Left renal pelvis (tissue), 4 donors: ENCODE measurements at regions not wholly inside any gene's neighbourhood (a gene's known extent, or its start where the extent isn't known, plus 50 kb on each side); places are given as distances from the start of the nearest gene placed in this dataset.

Source experiments
- DNase-seq, 4 donors: peaks; one replicate each; pipeline ENCODE4 v3.0.0-alpha.2; 2013; ENCODE audit warnings: low read depth in 4 of 4, low spot score in 3 of 4

GRCh38 chr2:67462738-67463496 lies 65.8 kb downstream of the ETAA1 start:
- no peak for DNase-seq

DNA sequence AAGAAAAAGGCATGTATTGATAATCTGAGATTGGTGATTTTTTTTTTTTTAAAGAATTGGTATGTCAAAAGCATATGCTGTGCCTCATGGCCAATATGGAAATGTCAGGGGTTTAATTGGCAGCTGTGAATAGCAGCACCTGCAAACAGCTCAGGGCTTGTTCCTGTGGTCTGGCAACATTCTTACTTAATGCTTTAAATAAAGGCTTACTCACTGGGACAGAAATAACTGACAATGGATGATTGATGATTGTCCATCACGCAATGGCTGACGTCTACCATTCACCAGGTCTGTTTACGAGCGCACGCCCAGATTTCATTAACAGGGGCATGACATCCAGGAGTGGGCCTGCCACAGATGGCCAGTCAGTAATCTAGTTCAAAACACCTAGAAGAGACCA lies 66.7 kb downstream of the ETAA1 start:
- no peak for DNase-seq

DNA sequence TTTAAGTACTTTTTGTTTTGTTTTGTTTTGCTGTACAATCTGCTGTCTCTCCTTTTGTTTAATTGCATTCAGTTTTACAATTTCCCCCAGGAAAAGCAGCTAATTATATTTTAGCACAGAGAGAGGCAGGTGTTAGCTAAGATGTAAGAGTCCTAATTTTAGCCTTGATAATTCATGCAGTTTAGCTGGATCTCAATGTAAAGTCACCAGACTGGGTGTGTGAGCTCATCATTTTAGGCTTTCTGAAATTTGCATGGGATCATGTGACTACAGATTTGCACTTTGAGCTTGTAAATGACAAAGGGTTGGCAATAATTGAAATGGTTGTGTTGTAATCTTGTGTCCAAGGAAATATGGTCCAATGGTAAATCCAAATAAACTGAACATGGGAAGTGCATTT lies 68.5 kb downstream of the ETAA1 start:
- DNase-seq, result no peak

DNA sequence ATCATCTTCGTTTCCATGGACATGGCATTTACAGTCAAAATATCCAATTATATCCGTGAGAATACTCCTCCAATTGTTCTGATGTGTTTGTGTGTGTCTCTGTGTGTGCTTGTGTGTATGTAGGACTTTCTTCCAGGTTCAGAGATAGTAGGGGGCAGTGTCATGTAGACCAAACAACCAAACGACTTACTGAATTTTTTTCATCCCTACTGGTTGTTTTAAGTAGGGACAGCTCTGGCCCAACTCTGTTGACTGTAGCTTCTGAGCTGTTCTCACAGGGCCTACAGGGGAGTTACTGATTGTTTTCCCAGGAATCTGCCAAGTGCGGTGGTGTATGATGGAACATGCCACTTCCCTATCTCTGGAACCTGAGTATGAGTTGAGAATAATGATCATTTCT lies 69.6 kb downstream of the ETAA1 start:
- no peak for DNase-seq

- DNase-seq, result no peak
These were observed 74.5 kb downstream of the ETAA1 start for GRCh38 chr2:67471681-67472080.

- peak; percentile 36 to 48 (median 47) for DNase-seq
These were observed 80.0 kb downstream of the ETAA1 start for GRCh38 chr2:67476809-67477790.

DNA sequence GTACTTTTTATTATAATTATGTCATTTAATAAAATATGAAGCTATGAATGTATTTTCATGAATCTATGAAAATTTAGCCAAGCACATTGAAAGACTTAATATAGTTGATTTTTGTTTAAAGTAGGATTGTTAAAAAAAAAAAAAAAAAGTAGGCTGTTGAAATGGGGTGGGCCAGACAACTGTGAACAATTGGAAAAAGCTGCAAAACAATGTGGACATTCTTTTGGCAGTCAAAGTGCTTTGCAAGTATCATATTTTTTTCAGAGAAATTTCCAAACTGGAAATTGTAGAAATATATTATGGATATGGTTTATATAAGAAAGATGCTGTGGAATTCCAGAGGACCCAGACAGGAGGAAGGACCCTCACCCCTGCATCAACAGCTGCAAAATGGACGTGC lies 82.1 kb downstream of the ETAA1 start:
- no peak for DNase-seq

DNA sequence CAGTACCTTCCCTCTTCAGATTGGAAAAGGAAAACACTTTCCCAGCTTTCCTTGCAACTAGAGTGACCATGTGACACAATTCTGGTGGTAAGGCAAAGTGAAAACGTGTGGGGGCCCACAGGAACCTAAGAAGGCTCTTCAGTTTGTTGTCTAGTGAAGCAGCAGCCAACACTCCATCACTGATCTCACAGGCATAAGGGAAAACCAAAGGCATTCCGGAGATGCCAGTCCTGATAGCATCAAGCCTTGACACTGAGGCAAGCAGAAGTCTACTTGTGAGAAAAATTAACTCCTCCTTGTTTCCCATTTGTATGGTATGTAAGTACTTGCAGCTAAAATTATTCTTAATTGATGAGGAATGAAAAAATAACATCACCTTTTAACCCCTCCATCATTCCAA lies 88.3 kb downstream of the ETAA1 start:
- no peak for DNase-seq

DNA sequence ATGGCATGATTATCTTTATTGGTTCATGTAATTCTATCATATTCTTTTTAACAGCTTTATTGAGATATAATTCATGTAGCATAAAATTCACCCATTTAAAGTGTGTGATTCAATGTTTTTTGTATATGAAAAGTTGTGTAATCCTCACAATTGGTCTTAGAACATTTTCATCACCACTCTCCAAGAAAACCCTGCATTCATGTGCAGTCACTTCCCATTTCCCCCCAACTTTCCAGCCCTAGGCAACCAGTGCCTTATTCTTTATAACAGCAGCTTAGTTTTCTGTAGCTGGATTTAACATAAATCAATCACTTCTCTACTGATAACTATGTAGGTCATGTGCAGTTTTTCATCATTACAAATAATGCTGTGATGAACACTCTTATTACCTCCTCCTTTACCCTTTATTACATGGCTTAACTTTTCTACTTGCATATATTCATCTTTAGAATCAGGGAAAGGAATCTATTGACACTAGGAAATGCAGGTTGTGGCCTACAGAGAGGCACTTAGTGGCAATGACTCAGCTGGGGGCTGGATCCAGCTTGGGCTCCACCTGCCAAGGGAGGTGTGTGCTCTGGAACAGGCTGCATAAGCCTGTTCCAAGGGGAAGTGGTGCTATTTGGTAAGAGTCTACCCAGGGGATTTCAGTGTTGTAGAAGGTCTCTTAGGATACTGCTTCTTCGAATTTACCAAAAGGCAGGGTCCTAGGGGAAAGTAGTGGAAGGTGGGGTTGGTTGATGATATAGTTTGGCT lies 89.1 kb downstream of the ETAA1 start:
- no peak for DNase-seq

- DNase-seq, result no peak
These were observed 90.9 kb downstream of the ETAA1 start for GRCh38 chr2:67487993-67488392.

DNA sequence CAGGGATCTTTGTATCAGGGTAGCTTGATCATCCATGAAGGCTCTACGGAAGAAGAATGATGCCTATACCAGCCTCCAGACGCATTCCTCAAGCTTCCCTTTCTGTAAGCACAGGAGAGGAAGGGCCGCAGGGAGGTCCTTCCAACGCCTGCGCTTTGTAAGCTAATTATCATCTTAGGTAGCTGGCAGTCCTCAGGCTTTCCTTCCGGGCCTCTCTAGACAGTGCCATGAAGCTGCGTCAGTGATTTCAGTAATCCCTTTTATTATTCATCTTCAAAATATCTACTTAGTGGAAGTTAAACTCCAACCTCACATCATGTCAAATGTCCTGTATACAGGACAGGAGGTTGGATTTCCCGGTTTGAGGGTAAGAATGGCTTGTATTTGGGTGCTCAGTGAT lies 92.3 kb downstream of the ETAA1 start:
- DNase-seq, result no peak

- DNase-seq, result no peak
These were observed 101.8 kb downstream of the ETAA1 start for GRCh38 chr2:67498931-67499330.

DNA sequence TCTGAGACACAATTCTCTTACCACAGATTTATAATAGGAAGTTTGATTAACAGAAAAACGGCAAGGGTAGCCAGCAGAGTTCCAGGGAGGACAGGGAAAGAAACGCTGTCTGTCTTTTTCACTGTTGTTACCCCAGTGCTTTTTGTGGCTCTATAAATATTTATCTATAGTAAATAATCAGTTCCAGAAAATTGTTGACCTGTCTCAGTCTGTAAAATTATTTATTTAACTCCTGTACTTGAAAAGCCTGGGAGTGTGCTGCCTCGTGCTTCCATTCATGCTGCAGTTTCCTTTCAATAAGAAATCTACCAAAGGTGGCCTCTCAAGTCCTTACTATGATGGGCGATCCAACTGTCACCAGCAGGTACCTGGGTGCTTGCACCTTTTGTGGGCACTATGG lies 102.9 kb downstream of the ETAA1 start:
- DNase-seq, result no peak

DNA sequence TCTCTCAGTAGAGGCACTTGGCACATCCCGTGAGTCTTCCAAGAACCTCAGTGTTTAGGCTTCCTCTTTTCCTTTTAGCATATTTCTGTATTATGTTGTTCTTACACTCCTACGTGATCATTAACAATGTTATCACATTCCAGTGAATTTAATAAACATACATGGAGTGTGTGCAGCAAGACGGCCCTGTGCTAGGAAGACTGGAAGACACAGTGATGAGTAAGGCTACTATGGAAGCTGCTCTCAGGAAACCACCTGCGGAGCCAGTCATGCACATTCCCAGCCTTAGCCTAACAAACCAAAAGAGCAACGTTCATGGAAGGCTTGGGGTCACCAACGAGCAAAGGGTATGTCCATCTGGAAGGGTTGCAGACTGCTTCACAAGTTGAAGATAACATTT lies 103.4 kb downstream of the ETAA1 start:
- no peak for DNase-seq

- DNase-seq, result no peak
These were observed 105.4 kb downstream of the ETAA1 start for GRCh38 chr2:67502346-67503065.

GRCh38 chr2:67503066-67503795 lies 106.1 kb downstream of the ETAA1 start:
- no peak for DNase-seq

- DNase-seq, result no peak
These were observed 113.6 kb downstream of the ETAA1 start for GRCh38 chr2:67510745-67511144.

DNA sequence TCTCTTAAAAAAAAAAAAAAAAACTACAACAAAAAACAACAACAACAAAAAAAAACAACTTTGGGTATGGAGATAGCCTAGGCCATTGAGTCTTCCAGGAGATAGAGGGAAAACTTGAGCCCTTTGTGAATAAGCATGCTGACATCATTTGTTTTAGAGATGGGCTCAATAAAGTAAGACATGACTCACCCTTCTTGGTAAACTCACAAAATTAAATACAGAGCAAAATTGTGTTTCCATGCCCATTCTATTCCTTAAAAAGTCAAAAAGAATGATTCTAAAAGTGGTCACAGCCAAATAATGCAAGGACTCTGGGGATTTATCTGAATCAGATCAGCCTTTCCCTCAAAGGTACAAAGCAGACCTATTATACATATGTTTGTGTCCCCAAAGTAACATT lies 117.4 kb downstream of the ETAA1 start:
- no peak for DNase-seq

DNA sequence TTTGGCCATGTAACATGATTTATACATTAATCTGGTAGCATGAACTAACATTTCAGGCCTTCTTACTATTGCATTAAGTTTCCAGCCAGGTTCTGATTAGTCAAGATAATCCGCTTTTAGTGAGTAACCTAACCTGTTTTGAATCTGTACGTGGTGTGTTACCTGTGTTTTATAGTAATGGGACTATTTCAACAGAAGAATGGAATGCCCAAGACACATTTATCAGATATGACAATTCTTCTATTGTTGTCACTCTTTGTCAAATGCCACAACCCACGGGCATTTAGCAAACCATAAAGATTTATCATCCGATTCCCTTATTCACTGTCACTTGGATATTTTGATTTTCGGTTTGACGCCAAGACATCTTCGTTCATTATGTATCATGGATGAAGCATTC lies 117.9 kb downstream of the ETAA1 start:
- DNase-seq, result no peak

- DNase-seq, result no peak
These were observed 118.4 kb downstream of the ETAA1 start for GRCh38 chr2:67515538-67515937.
